K562 (cell line): ENCODE measurements at regions not wholly inside any gene's neighbourhood (a gene's known extent, or its start where the extent isn't known, plus 50 kb on each side); places are given as distances from the start of the nearest gene placed in this dataset.

Experiments used
- ATAC-seq: fragments of 200-7000 bp; cut with Tn5 transposase; 3 replicates; pipeline ENCODE4 v1.9.1; 2020; ENCODE audit warnings: moderate library complexity
- BruUV-seq: library from RNA; stranded (reverse); fragments of 400-500 nt; replicated peaks from 2 replicates; lab custom pipeline; 2021; lab: Mats Ljungman, UMichigan
- CTCF ChIA-PET: fragments of 300-600 bp; formaldehyde crosslinking; extraction: SDS; loops from one replicate; lab custom pipeline; 2021; ENCODE audit warnings: low intra/inter-chr PET ratio; lab: Yijun Ruan, JAX
- POLR2A ChIA-PET: fragments of 300-600, 350-650 bp; sonication (Branson Sonifier 250); formaldehyde crosslinking; extraction: SDS; loops from one replicate; lab custom pipeline; 2021; ENCODE audit warnings: antibody characterized with exemption, inconsistent platforms; lab: Yijun Ruan, JAX
- DNase-seq, 4 experiments: peaks; one replicate each; pipeline versions ENCODE4 v3.0.0 to v3.0.0-alpha.2; 2011 to 2018; ENCODE audit warnings: low spot score in 3 of 4, mixed read lengths in 3 of 4; ENCODE audit errors: extremely low read depth in 1 of 4
- FAIRE-seq: peaks from 2 replicates; lab custom pipeline; 2011; peaks lifted over from hg19 to GRCh38; lab: Jason Lieb, UNC
- H2AFZ ChIP-seq: 2 replicates; pipeline ENCODE4 v1.6.0; 2011; ENCODE audit warnings: low read depth, low read length, control low read depth, inconsistent platforms
- H3K27ac ChIP-seq: fragments of 200-600 bp; 3 replicates; pipeline ENCODE4 v1.8.0; 2011; ENCODE audit warnings: low read depth, mild to moderate bottlenecking, control low read depth, inconsistent platforms, low read length, moderate library complexity, mixed read lengths; ENCODE audit errors: extremely low read depth
- H3K27me3 ChIP-seq, 2 experiments: fragments of 300-600 bp in 1 of 2; 2 replicates in 1 of 2; 3 replicates in 1 of 2; pipeline versions ENCODE4 v1.6.0 to v1.8.0; 2011; ENCODE audit warnings: inconsistent platforms in 2 of 2, low read length in 2 of 2, mild to moderate bottlenecking in 1 of 2, mixed read lengths in 1 of 2, moderate library complexity in 1 of 2; ENCODE audit not compliant: control insufficient read depth in 2 of 2, insufficient read depth in 2 of 2
- H3K36me3 ChIP-seq: fragments of 300-600 bp; 3 replicates; pipeline ENCODE4 v1.8.0; 2011; ENCODE audit warnings: mild to moderate bottlenecking, low read length, inconsistent platforms; ENCODE audit not compliant: control insufficient read depth, insufficient read depth
- H3K4me1 ChIP-seq, 2 experiments: fragments of 200-600 bp in 1 of 2; replicated peaks in 1 of 2; 2 replicates in 1 of 2; 3 replicates in 1 of 2; pipeline versions ENCODE4 v1.5.1 to v1.8.0; 2011; ENCODE audit warnings: inconsistent platforms in 2 of 2, low read length in 2 of 2, mild to moderate bottlenecking in 1 of 2, mixed read lengths in 1 of 2, moderate library complexity in 1 of 2; ENCODE audit not compliant: control insufficient read depth in 2 of 2, insufficient read depth in 2 of 2
- H3K4me2 ChIP-seq: 2 replicates; pipeline ENCODE4 v1.6.1; 2011; ENCODE audit warnings: low read length, control low read depth, inconsistent platforms, mixed read lengths; ENCODE audit not compliant: insufficient read depth
- H3K4me3 ChIP-seq: fragments of 200-600 bp; sonication (generic), shearing (Covaris generic); 2 replicates; pipeline ENCODE4 v1.5.1; 2016; ENCODE audit warnings: control low read depth, inconsistent platforms
- H3K79me2 ChIP-seq: fragments of 200-600 bp; 3 replicates; pipeline ENCODE4 v1.8.0; 2011; ENCODE audit warnings: low read length, inconsistent platforms; ENCODE audit not compliant: control insufficient read depth, insufficient read depth
- H3K9ac ChIP-seq, 2 experiments: 2 replicates each; pipeline versions ENCODE4 v1.6.0 to v1.6.1; 2011; ENCODE audit warnings: low read depth in 2 of 2, low read length in 2 of 2, control low read depth in 1 of 2, inconsistent platforms in 1 of 2, mild to moderate bottlenecking in 1 of 2, mixed read lengths in 1 of 2; ENCODE audit not compliant: insufficient read depth in 1 of 2
- H3K9me1 ChIP-seq: one replicate; pipeline ENCODE4 v1.6.0; 2011; ENCODE audit warnings: inconsistent platforms, mild to moderate bottlenecking, low read length, moderate library complexity; ENCODE audit not compliant: control insufficient read depth, insufficient read depth
- H3K9me3 ChIP-seq: replicated peaks from 2 replicates; pipeline ENCODE4 v1.5.1; 2011; ENCODE audit warnings: low read depth, low read length, inconsistent platforms; ENCODE audit not compliant: control insufficient read depth, insufficient read depth
- H4K20me1 ChIP-seq: replicated peaks from 2 replicates; pipeline ENCODE4 v1.6.1; 2011; ENCODE audit warnings: low read length, inconsistent platforms, mixed read lengths; ENCODE audit not compliant: control insufficient read depth, insufficient read depth
- ATF4 ChIP-seq: fragments of 450-650 bp; formaldehyde crosslinking; IDR thresholded peaks from 2 replicates; pipeline ENCODE4 v1.4.0; 2022; ENCODE audit warnings: mild to moderate bottlenecking, moderate library complexity
- BHLHE40 ChIP-seq: IDR thresholded peaks from 2 replicates; pipeline ENCODE4 v1.6.1; 2011; ENCODE audit warnings: low read length, improper control_type of control experiment
- C11orf30 ChIP-seq: fragments of 450-650 bp; IDR thresholded peaks from 2 replicates; pipeline ENCODE4 v1.6.1; 2016; ENCODE audit warnings: low read depth, mild to moderate bottlenecking
- DMBX1 ChIP-seq: fragments of 250-450 bp; sonication (Bioruptor Pico); IDR thresholded peaks from 2 replicates; pipeline ENCODE4 v1.8.0; 2022; ENCODE audit warnings: inconsistent platforms, mild to moderate bottlenecking, moderate library complexity, borderline replicate concordance
- HINFP ChIP-seq: fragments of 450-650 bp; conservative IDR thresholded peaks from 2 replicates; pipeline ENCODE4 v1.6.1; 2016; ENCODE audit warnings: missing genetic modification characterization, low read depth, mild to moderate bottlenecking, control low read depth, missing compliant biosample characterization
- HMGN3 ChIP-seq: IDR thresholded peaks from 2 replicates; pipeline ENCODE4 v1.6.1; 2011; ENCODE audit warnings: borderline replicate concordance, low read depth, mild to moderate bottlenecking, mixed read lengths, low read length; ENCODE audit not compliant: insufficient read length; ENCODE audit errors: extremely low read depth
- PRDM10 ChIP-seq: fragments of 450-650 bp; IDR thresholded peaks from 2 replicates; pipeline ENCODE4 v1.6.1; 2018; ENCODE audit not compliant: partially characterized antibody
- SAFB2 ChIP-seq: fragments of 200-400 bp; formaldehyde crosslinking; IDR thresholded peaks from 2 replicates; pipeline ENCODE4 v1.6.1; 2018; ENCODE audit warnings: borderline replicate concordance, low read length, low read depth, moderate library complexity; ENCODE audit not compliant: severe bottlenecking
- STAG1 ChIP-seq: sonication (generic); formaldehyde crosslinking; IDR thresholded peaks from 2 replicates; pipeline ENCODE4 v1.5.0; 2020; ENCODE audit warnings: missing genetic modification reagents, borderline replicate concordance
- ZFP36 ChIP-seq: fragments of 150-350 bp; IDR thresholded peaks from 2 replicates; pipeline ENCODE4 v1.6.1; 2018; ENCODE audit warnings: low read length, low read depth; ENCODE audit not compliant: partially characterized antibody
- ZNF143 ChIP-seq: sonication (generic); formaldehyde crosslinking; IDR thresholded peaks from 2 replicates; pipeline ENCODE4 v1.9.0; 2022; ENCODE audit warnings: mild to moderate bottlenecking, missing genetic modification reagents
- ZNF24 ChIP-seq: fragments of 450-650 bp; IDR thresholded peaks from 2 replicates; pipeline ENCODE4 v1.6.1; 2016
- ZNF277 ChIP-seq: fragments of 250-450 bp; sonication (Bioruptor Pico); IDR thresholded peaks from 2 replicates; pipeline ENCODE4 v1.8.0; 2022; ENCODE audit warnings: inconsistent platforms, mild to moderate bottlenecking, moderate library complexity, borderline replicate concordance
- ZNF551 ChIP-seq: fragments of 250-450 bp; sonication (Bioruptor Pico); IDR thresholded peaks from 2 replicates; pipeline ENCODE4 v1.5.0; 2021; ENCODE audit warnings: mild to moderate bottlenecking, moderate library complexity
- ZNF717 ChIP-seq: fragments of 250-450 bp; sonication (Bioruptor Pico); IDR thresholded peaks from 2 replicates; pipeline ENCODE4 v1.5.0; 2021
- WGBS: fragments of 100-300 bp; shearing (Covaris generic); methylation state at CpG from one replicate; pipeline ENCODE4 v1.1.6; 2016; ENCODE audit warnings: low coverage, mixed read lengths; ENCODE audit not compliant: insufficient coverage; ENCODE audit errors: missing lambda C conversion rate; 5-methylcytosine and 5-hydroxymethylcytosine counted together
- in situ Hi-C: fragments of 300-500 bp; cut with MboI; formaldehyde crosslinking; loops from 4 replicates; pipeline ENCODE4 v1.15.0; 2018; ENCODE audit warnings: inconsistent platforms, mixed read lengths
- intact Hi-C: fragments of 100-400 bp; cut with micrococcal nuclease; formaldehyde crosslinking; loops from 2 replicates; pipeline ENCODE4 v1.14.2; 2022

- TF ChIP-seq PRDM10 = no peak
- TF ChIP-seq ZNF551 (CRISPR knock-in tag) = no peak
These were observed 128.7 kb downstream of the TSHZ3 start (continued) for GRCh38 chr19:31220540-31220939.

GRCh38 chr19:31214997-31215396 lies 134.2 kb downstream of the TSHZ3 start:
- Histone ChIP-seq H3K9me3 (no peaks in the 10 kb centered on the region), H3K27me3 (no peaks in the 10 kb centered on the region), H3K4me3 (no peak overlapping the region), H3K9ac (no peak overlapping the region), H3K4me1 (no peaks in the 10 kb centered on the region), H3K79me2 (no peaks in the 10 kb centered on the region), H4K20me1 (no peaks in the 10 kb centered on the region), H3K36me3 (no peaks in the 10 kb centered on the region), H3K9me1 (no peaks in the 10 kb centered on the region), H2AFZ (no peak overlapping the region), H3K27ac (no peak overlapping the region), H3K4me2 (no peak overlapping the region)
- in situ Hi-C loops (no loop called here), intact Hi-C loops (no loop called here)
- ChIA-PET CTCF (no interaction called here), POLR2A (no interaction called here)
- 9% methylated on average over 2 of the region's 2 CpGs for WGBS
- no TSS peak for BruUV-seq
- FAIRE-seq = no peak
- no peak for ATAC-seq
- no peak for DNase-seq
- no peak for TF ChIP-seq ZFP36
- TF ChIP-seq ZNF143 (CRISPR knock-in tag) = no peak
- no peak for TF ChIP-seq DMBX1 (CRISPR knock-in tag)
- no peak for TF ChIP-seq C11orf30
- no peak for TF ChIP-seq ZNF277
- TF ChIP-seq ATF4 (CRISPR knock-in tag) = no peak
- no peak for TF ChIP-seq ZNF717
- TF ChIP-seq STAG1 (CRISPR knock-in tag) = no peak
- no peak for TF ChIP-seq SAFB2
- TF ChIP-seq BHLHE40 = no peak
- no peak for TF ChIP-seq HMGN3
- TF ChIP-seq HINFP (tag) = no peak
- TF ChIP-seq ZNF24 = no peak
